Prostate gland (tissue), 2 donors: ENCODE measurements at regions not wholly inside any gene's neighbourhood (a gene's known extent, or its start where the extent isn't known, plus 50 kb on each side); places are given as distances from the start of the nearest gene placed in this dataset.

Experiments used
- CTCF ChIP-seq, 4 experiments: fragments of 200-600 bp in 2 of 4; fragments of 450-650 bp in 2 of 4; sonication (generic) in 2 of 4; IDR thresholded peaks; 1 replicate in 3 of 4; 2 replicates in 1 of 4; pipeline ENCODE4 v1.5.1; 2016 to 2019; ENCODE audit warnings: antibody characterized with exemption in 4 of 4, mild to moderate bottlenecking in 2 of 4, moderate library complexity in 2 of 4
- POLR2A ChIP-seq: fragments of 450-650 bp; IDR thresholded peaks from one replicate; pipeline ENCODE4 v1.6.1; 2016; ENCODE audit warnings: antibody characterized with exemption, mild to moderate bottlenecking

DNA sequence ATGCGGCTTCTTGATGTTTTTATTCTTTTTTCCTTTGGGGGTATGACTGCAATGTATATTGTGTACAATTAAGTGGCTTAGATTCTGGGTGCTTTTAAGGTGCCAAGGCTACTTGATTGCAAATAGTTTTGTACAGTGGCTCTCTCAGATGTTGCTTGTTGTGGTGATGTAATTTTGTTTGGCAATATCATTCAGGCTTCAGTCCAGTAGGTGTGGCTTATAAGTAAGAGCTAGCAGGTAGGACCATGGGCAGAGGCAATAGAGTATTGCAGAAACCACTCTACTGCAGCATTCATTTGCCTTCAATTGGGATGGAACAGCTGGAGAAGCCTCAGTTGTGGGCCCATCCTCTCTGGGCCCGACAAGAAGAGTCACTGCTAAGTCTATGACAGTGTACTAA is 407.9 kb upstream of the MAN1A1 start:
- TF ChIP-seq CTCF (IDR thresholded peaks at IDR 0.05) (no peak), POLR2A (no peak)
